Left hindlimb (tissue), 1 donor: ENCODE measurements at regions not wholly inside any gene's neighbourhood (a gene's known extent, or its start where the extent isn't known, plus 50 kb on each side); places are given as distances from the start of the nearest gene placed in this dataset.
A peak's percentile ranks its signal among the peaks of the same experiment; 100 is the strongest.

Experiments used
- DNase-seq: peaks from one replicate; pipeline ENCODE4 v3.0.0-alpha.2; 2018

DNA sequence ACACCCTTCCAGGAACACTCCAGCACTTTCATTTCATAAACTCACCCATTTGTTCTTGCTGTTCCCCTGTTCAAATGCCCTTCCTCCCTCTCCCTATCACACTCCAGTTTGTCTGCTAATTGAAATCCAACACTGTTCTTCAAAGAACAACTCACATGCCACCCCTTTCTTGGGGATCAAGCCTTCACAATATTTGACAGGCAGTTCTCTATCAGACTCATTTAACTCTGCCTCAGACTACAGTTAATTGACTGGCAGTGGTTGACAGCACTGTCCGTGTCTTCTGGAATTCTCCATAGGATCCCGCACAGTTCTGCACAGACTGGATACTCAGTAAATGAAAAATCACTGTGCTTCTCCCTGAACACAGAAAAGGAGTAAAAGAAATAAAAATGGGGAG lies 87.8 kb downstream of the PMP22 start:
- no peak for DNase-seq

DNA sequence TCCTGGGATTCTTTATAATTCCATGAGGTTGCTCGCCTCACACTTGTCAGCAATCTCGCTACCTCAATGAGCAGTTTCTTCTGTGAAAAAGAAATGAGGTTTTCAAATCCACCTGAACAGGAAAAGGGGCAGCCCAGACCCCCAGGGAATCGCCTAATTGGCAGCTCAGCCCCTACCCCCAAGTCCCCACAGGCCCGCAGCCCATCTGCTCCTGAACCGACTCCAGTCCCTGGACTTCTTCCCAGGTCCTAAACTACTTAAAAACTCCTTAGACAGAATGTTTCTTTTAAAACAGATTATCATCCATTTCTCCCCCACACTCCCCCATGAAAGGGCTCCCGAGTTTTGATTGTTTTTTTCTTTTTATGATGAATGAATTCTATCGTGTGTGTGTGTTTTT lies 89.8 kb downstream of the PMP22 start:
- no peak for DNase-seq

DNA sequence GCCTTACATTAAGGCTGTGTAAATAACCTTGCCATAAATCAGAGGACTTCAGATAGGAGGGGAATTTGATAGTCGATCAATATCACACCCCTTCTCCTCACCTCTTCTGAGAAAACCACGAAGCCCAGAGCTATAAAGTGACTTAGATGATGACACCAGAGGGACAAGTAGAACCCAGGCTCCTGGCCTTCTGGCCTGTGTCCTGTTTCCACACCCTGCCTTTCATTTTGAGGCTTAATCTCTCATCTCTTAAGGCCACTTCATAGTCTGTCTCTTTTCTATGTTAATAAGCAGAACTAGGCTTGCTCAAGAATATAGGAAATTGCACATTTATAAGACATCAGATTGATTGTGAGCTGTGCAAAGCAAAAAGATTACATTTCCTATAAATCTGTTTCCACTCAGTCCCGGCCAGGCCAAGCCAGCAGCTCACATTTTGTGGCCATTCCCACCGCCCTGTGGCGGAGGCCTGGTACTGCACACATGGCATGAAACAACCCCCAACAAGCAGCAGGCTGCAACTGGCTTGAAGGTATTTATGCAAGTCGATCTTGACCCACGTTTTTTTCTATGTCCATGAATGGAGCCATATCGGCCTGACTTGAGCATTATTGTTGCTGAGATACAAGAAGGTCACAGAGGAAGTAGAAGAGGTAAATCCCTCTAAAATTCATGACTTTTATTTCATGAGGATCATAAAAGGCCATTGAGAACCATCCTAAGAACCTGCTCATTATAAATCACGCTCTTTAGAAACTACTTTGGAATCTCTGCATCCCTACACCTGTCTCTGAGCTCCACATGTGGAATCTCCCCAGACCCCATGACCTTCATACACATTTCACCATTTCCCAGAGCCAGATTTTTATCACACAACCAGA lies 93.7 kb downstream of the PMP22 start:
- peak; percentile 83 for DNase-seq

DNA sequence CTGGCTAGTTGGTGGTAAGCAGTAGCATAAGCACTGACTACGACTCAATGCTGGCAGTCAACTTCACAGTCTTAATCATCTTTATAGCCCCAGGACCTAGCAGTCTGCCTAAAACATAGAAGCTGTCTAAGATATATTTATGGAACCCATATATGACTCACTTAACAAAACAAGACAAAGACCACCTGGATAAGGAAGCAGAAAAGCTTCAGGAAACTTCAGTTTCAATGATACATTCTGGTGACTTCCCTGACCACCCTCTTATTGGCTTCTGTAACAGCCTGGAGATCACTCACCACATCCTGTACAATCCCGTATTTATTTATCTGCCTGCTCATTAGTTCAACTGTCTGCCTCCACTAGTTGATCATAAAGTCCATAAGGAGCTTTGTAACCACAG lies 95.5 kb downstream of the PMP22 start:
- DNase-seq, result no peak

DNA sequence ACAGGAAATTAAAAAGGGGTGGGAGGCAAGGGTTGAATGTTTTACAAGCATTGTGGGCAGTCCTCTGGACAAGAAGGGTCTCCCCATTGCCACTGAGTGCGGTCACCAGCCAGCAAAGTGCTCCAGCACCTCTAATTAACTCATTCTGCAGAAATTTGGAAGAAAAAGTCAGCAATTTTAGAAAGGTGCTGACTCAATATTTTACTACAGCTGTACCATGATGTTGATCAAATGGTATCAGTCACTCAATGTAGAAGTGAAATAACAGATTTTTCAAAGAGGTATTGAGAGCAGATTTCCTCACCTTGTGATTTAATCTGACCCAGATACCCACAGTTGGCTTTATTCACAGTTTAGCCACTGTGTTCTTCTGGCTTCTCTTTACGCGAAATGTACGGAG lies 96.7 kb downstream of the PMP22 start:
- DNase-seq, result no peak

DNA sequence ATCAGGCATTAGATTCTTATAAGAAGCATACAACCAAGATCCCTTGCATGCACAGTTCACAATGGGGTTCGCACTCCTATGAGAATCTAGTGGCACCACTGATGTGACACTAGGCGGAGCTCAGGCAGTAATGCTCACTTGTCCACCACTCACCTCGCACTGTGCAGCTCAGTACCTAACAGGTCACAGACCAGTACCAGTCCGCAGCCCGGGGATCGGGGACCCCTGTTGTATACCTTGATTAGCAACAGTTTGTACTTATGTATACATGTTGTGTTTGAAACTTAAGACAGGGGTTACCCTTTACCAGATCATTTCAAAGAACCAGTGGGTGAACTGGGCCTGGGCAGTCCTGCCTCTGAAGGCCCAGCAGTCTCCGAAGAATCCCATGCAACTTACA lies 103.7 kb downstream of the PMP22 start:
- no peak for DNase-seq

DNA sequence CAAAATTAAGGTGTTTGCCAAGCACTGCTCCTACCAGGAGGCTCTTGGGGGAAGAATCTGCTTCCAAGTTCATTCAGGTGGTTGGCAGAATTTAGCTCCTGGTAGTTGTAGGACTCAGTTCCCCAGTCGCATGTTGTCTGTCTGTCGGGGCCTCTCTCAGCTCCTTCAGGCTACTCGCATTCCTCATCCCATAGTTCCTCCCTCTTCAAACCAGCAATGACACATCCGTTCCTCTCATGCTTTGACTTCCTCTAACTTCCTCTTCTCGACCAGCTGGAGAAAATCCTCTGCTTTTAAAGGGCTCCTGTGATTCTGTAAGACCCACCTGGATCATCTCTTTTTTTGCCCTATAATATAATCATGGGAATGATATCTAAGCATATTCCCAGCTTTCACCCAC lies 108.1 kb downstream of the PMP22 start:
- no peak for DNase-seq

DNA sequence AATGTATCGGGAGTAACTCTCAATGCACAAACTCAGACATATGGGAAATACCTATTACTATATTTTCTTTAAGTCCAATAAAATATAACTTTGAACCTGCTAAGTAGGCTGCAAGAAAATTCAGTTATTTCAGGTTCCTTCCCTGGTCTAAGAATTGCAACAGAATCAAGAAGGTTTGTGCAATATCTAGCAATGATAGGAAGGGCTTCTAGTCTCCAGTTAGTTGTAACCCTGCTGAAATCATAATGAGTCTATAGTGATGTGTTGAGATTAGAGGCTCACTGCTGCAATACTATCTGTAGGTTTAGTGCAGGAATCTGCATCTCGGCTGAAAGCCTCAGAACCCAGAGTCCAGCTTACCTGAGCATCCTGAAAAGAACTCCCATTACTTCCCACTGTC lies 110.5 kb downstream of the PMP22 start:
- no peak for DNase-seq

DNA sequence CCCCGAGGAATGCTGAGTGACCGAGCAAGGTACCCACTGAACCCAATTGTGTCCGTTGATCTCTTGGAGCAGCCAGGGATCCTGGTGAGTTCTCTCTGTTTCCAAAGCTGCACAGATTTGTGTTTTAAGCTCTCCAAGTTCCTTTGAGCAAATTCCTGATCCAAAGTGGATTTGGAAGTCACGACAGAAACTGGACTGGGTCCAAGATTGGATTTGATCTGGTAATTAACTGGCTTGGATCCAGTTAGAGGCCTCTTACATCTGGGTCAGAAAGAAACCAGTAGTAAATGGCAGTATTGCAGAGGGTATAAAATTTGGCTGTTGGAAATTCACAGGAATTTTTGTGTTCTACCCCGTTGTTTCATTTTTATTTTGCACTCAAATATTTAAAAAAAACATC lies 119.5 kb downstream of the PMP22 start:
- no peak for DNase-seq

DNA sequence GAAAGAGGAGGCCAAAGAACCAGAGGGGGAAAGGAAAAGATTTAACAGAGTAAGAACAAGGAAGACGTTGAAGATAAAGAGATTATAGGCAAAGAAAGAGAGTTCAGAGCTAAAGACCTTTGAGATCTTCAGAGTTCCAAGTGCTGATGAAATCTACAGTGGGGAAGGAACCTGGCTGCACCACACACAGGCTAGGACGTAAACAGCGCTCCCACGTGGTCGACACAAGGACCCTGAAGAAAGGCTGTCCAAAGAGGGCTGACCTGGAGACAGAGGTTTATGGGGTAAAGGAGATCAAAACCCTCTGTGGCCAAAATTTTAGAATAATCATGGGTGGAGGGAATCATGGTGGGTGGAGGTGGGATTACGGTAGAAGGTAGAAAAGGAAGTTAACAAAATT lies 121.6 kb downstream of the PMP22 start:
- no peak for DNase-seq

DNA sequence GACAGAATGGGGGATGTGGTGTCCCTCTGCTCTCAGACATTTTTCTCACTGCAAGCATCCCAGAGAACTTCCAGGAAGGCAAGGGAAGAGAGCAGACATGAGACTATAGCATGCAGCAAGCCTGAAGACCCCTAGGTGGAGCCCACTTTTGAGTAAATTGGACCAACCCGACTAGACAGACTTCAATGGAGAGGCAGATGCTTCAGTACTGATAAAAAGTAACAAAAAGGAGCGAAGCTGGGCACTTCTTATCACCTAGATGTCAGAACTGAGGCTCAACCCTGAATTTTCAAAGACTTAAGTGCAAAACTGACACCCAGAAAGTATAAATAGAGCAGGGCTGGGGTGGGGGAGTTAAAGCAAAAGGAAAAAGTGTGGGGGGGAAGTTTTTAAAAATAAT lies 130.8 kb downstream of the PMP22 start:
- no peak for DNase-seq

DNA sequence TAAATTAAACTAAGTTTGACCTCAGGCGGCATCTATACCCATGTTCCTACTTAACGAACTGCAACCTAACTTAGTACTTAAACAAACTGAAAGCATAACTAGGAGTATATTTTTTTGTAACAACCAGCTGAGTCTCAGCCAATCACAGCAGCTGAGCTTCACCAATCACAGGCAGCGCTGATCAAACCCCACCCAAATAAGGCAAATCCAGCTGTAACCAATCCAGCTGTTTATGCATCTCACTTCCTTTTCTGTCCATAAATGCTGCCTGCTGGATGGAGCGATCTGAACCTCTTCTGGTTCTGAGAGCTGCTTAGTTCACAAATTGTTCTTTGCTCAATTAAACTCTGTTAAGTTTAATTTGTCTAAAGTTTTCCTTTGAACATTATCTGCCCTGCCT lies 131.3 kb downstream of the PMP22 start:
- no peak for DNase-seq

DNA sequence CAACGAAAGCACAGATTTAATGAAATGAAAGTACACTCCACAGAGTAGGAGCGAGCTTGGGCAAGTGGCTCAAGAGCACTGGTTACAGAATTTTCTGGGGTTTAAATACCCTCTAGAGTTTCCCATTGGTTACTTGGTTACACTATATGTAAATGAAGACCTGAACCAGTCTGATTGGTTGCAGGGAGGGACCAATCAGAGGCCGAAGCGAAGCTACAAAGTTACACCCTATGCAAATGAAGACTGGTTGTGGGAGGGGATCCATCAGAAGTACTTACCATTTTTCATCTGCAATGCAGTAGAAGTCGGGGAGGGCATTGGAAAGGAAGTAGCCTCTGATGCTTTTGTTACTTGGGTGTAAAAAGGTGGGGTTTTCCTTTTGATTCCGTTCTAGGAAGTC lies 132.0 kb downstream of the PMP22 start:
- no peak for DNase-seq

DNA sequence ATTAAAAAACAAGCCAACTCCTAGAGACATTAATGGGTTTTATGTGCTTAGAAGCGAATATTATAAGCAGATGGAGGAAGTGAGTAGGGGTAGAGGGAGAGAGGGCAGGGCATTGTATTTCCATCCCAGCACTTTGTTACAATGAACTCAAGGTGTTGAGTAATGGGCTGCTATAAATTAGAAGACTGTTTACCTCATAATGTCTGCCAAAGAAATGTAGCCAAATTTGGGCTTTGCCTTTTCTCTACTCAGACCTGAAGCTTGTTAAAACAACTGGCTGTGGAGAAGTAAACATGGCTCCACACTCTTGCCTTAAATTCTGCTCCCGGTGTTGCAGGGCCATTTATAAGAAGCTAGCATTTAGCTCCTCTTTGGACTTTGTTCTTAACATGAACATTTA lies 134.7 kb downstream of the PMP22 start:
- DNase-seq, result no peak

DNA sequence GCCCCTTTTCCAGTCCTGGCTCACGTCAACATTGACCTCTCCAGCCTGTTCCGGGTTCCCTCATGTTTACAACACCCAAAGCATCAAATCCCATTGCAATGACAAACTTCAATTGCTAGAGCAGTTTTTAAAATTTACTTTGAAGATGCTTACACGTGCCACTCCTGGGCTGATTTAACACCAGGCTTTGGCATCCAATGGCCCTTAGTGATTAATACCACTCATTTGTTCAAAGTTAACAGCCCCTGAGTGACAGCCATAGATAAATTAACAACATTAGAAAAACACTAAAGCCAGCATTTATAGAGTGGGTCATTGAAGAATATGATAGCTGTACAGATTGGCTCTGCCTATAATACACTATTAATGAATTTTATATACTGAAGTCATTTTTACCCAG lies 135.1 kb downstream of the PMP22 start:
- no peak for DNase-seq

DNA sequence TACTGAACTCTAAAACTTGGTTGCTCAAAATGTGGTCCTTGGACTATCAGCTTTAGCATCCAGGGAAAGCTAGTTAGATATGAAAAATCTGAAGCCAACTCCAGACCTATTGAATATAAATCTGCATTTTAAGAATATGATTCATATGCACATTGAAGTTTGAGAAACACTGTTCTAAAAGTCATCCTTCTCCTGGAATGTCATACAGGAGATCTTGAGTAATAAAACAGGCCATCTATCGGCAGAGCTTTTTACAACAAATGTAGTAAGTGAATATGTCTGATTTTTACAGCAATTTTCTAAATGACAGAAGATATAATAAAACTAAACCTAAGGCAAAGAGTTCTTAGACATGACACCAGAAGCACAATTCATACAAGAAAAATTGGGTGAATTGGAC lies 140.4 kb downstream of the PMP22 start:
- no peak for DNase-seq

DNA sequence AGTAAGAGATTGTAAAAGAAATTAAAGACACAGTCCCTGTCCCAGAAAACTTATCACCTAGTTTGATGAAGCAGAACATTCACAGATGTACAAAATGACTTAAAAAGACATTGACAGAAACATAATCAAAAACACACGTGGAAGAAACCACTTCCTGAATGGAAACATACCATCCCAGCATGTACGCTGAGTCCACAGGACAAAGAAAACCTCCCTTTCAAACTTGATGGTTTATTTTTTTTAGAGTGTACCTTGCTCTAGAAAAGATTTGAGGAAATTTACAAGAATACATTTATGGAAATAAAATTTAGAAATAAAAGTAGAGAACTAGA lies 140.9 kb downstream of the PMP22 start:
- no peak for DNase-seq

DNA sequence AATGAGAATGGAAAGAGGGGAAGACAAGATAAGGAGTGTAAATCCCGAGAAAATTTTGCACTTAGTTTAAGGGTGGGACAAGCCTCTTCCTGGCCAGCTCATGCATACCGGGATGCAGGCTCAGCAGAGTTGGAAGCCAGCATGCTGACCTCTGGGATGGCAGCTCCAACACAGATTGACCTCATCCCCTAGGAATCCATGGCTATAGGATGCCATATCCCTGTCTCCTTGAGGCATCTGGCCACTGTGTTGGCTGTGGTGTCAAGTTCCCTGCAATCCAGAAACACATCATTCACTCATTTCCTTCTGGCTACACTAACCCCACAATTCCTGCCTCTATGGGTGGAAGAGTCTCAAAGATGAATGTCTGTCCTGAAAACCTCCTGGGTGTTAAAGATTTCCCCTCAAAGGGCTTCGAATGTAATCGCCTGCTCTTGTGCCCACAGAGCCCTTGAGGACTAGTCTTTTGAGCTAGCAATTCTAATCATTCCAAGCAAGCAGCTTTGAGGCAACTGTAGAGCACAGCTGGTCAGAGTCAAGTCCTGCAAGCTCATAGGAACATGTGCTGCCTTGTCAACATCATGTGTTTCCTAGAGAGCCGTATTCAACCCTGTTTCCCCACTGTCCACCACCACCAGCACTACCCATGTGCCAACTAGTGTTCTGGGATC lies 141.4 kb downstream of the PMP22 start:
- no peak for DNase-seq

DNA sequence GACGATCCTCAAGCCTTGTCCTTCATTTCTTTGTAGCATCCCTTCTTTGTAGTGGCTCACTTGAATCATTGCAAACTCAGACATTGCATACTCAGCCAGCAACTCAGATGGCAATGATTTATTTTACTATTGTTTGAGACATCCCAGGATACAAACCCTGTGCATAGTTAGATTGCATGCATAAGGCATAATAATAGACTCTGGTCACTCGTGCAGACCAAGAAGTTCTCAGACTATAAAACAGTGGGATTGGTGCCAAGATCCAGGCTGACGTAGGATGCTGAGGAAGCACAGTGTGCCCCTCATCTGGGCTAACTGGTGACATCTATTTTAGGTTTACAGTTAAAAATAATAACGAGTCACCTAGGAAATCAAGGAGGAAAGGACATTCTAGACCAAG lies 142.3 kb downstream of the PMP22 start:
- no peak for DNase-seq

DNA sequence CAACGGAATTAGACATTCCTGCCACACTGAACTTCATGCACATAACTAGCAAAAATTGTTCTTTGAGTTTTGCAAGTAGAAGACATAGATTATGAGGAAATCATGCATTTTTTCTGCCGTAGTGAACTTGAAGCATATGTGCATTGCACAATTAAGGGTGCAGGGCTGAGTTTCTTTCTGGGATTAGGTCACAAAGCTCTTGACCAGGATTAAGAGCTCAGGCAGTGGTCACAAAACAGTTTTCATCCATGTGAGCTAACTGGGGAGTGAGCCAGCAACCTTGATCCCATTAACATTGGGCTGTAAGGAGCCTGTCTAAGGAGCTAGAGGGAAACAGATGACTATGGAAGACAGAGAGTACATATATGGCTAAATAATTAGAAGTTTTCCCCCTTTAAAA lies 143.7 kb downstream of the PMP22 start:
- DNase-seq, result no peak

DNA sequence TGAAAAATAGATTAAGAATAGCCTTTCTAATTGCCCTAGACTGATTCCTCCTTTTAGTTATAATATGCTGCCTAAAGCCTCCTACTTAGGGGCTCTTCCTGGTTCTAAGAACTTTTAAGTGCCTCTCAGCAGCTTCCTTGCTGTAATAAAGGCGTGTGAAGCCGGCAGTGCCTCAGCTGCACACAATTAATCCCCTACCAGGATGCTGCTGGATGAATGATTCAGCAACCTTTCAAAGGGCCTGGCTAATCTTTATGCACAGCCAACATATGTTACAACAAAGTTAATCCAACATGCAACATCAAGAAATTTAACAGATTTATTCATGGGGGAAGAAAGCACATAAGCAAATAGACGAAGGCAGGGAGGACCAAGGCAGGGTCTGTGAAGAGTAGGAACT lies 145.2 kb downstream of the PMP22 start:
- DNase-seq, result no peak

DNA sequence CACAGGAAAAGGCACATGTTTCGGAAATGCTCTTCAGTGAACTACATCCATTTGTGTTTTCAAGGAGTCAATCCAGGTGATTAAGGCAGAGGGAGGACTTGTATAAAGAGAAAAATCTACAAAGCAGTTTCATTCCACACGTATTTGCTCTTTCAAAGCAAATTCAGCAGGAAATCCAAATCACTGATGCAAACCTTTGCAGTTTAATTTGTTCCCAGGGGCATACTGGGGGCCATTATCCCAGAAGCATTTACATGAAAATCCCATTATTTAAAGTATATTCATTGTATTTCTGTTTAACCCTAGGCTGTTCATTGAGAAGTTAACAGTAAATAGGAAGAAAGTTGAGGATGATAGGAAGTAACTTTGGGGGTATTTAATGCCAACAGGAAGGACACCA lies 147.9 kb downstream of the PMP22 start:
- no peak for DNase-seq

DNA sequence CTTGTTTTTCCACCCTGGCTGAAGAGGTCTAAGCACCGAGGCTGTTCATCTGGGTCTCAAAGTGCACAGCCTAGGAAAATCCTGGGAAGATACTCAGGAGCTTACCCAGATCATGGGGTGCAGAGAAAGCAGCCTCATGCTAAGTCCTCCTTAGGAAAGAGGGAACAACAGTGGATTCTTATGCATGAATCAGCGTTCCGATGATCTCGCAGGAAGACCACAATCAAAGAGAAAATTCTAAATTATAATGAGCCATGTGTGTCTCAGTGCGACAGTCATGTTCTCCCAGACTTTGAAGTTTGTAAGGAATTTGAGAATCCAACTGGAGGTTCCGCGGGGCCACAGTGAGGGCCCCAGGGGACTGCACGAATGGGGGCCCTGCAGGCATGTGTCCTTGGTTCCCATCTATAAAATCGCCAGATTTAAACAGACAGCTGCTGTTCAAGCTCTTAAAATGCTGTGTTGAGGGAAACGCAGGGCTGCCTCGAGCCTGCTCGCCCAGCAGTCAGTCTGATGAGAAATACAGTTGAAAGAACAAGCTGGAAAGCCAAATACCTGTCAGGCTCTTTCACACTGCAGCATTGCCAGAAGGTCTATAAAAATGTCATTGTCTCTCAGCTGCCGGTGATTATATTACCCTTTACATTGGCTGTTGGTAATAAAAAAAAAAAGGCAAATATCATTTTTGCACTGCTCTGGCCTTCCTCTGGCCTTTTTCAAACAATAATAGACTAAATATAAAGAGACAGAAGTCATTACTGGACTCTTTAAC lies 152.1 kb downstream of the PMP22 start:
- peak; percentile 48 for DNase-seq

DNA sequence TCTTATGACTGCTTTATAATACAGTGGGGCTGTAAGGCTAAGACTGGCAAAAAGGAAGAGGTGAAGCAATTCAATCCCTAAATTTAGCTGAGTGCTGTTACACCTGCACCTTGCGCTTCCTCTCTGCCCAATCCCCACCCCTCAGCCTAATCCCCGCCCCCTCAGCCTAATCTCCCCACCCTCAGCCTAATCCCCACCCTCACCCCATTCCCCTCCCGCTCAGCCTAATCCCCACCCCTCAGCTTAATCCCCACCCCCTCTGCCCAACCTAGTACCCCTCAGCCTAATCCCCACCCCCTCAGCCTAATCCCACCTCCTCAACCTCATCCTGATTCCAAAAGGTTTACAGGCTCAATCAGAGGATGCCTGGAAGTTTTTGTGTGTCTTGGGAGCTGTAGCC lies 155.5 kb downstream of the PMP22 start:
- no peak for DNase-seq
